DND-41 (cell line): ENCODE measurements at regions not wholly inside any gene's neighbourhood (a gene's known extent, or its start where the extent isn't known, plus 50 kb on each side); places are given as distances from the start of the nearest gene placed in this dataset.

Experiments used
- ATAC-seq: fragments of 200-7000 bp; cut with Tn5 transposase; 3 replicates; pipeline ENCODE4 v1.9.1; 2021; ENCODE audit warnings: low read depth; ENCODE audit not compliant: insufficient read depth
- DNase-seq: peaks from one replicate; pipeline ENCODE4 v3.0.0-alpha.2; 2020
- H2AFZ ChIP-seq: 2 replicates; pipeline ENCODE4 v1.6.0; 2012; ENCODE audit warnings: low read depth, low read length
- H3K27ac ChIP-seq: 2 replicates; pipeline ENCODE4 v1.5.1; 2012; ENCODE audit warnings: low read length, inconsistent platforms
- H3K27me3 ChIP-seq: fragments of 200-600 bp; sonication (generic); 2 replicates; pipeline ENCODE4 v1.6.0; 2012; ENCODE audit warnings: low read length, mild to moderate bottlenecking, inconsistent platforms; ENCODE audit not compliant: insufficient read depth, poor library complexity
- H3K36me3 ChIP-seq: 2 replicates; pipeline ENCODE4 v1.5.1; 2012; ENCODE audit warnings: low read length, inconsistent platforms; ENCODE audit not compliant: insufficient read depth
- H3K4me1 ChIP-seq: 2 replicates; pipeline ENCODE4 v1.5.1; 2012; ENCODE audit warnings: mild to moderate bottlenecking, low read length; ENCODE audit not compliant: insufficient read depth
- H3K4me2 ChIP-seq: 2 replicates; pipeline ENCODE4 v1.6.0; 2012; ENCODE audit warnings: mild to moderate bottlenecking, moderate library complexity, low read length, inconsistent platforms; ENCODE audit not compliant: insufficient read depth
- H3K4me3 ChIP-seq, 2 experiments: fragments of 200-600 bp in 1 of 2; shearing (Covaris generic) in 1 of 2; 2 replicates each; pipeline ENCODE4 v1.5.1; 2012 to 2016; ENCODE audit warnings: inconsistent platforms in 2 of 2, low read length in 2 of 2, mild to moderate bottlenecking in 2 of 2, low read depth in 1 of 2, moderate library complexity in 1 of 2
- H3K79me2 ChIP-seq: 2 replicates; pipeline ENCODE4 v1.6.0; 2012; ENCODE audit warnings: low read length, inconsistent platforms; ENCODE audit not compliant: insufficient read depth
- H3K9ac ChIP-seq: 2 replicates; pipeline ENCODE4 v1.6.0; 2012; ENCODE audit warnings: low read depth, mild to moderate bottlenecking, inconsistent platforms, low read length, moderate library complexity
- H3K9me3 ChIP-seq: 2 replicates; pipeline ENCODE4 v1.5.1; 2012; ENCODE audit warnings: low read length, moderate library complexity, mild to moderate bottlenecking, inconsistent platforms; ENCODE audit not compliant: insufficient read depth, severe bottlenecking
- H4K20me1 ChIP-seq: 2 replicates; pipeline ENCODE4 v1.6.0; 2012; ENCODE audit warnings: low read length; ENCODE audit not compliant: insufficient read depth
- CTCF ChIP-seq: IDR thresholded peaks from 2 replicates; pipeline ENCODE4 v1.5.1; 2012; ENCODE audit warnings: borderline replicate concordance, low read length, moderate library complexity, mild to moderate bottlenecking; ENCODE audit not compliant: poor library complexity, severe bottlenecking; ENCODE audit errors: extremely low read depth
- EZH2 ChIP-seq: IDR thresholded peaks from 3 replicates; pipeline ENCODE4 v1.6.1; 2012; ENCODE audit warnings: borderline replicate concordance, low read depth, mild to moderate bottlenecking, moderate library complexity, low read length, inconsistent platforms; ENCODE audit not compliant: severe bottlenecking

- Histone ChIP-seq H3K27me3 (peaks cover 4% of the 10 kb centered on the region), H3K4me3 (no peak overlapping the region), H3K36me3 (no peaks in the 10 kb centered on the region), H3K9ac (no peak overlapping the region), H3K27ac (no peak overlapping the region), H3K4me2 (no peak overlapping the region), H4K20me1 (no peaks in the 10 kb centered on the region), H3K79me2 (no peaks in the 10 kb centered on the region), H3K9me3 (no peaks in the 10 kb centered on the region), H2AFZ (no peak overlapping the region), H3K4me1 (no peaks in the 10 kb centered on the region)
- TF ChIP-seq EZH2 (no peak), CTCF (no peak)
- ATAC-seq, result no peak
- DNase-seq, result no peak
Measured at GRCh38 chr12:65607401-65607841, 216.9 kb upstream of the HMGA2 start.

- no peaks in the 10 kb centered on the region for H3K36me3 ChIP-seq
- no peak overlapping the region for H3K4me3 ChIP-seq
- ATAC-seq (no peak), DNase-seq (no peak)
- no peak overlapping the region for H2AFZ ChIP-seq
- H3K27ac ChIP-seq, result no peak overlapping the region
- H4K20me1 ChIP-seq, result no peaks in the 10 kb centered on the region
- H3K9ac ChIP-seq, result no peak overlapping the region
- peaks cover 8% of the 10 kb centered on the region for H3K27me3 ChIP-seq
- H3K9me3 ChIP-seq, result no peaks in the 10 kb centered on the region
- no peak for TF ChIP-seq EZH2
- no peak for TF ChIP-seq CTCF
- no peaks in the 10 kb centered on the region for H3K79me2 ChIP-seq
- H3K4me2 ChIP-seq, result no peak overlapping the region
- H3K4me1 ChIP-seq, result no peaks in the 10 kb centered on the region
Measured at GRCh38 chr12:65608319-65608916, 215.9 kb upstream of the HMGA2 start.

- no peak overlapping the region for H3K9ac ChIP-seq
- H3K27ac ChIP-seq, result no peak overlapping the region
- no peak overlapping the region for H3K4me2 ChIP-seq
- no peaks in the 10 kb centered on the region for H4K20me1 ChIP-seq
- no peaks in the 10 kb centered on the region for H3K79me2 ChIP-seq
- H3K4me3 ChIP-seq, result no peak overlapping the region
- no peaks in the 10 kb centered on the region for H3K36me3 ChIP-seq
- no peaks in the 10 kb centered on the region for H3K4me1 ChIP-seq
- H3K9me3 ChIP-seq, result no peaks in the 10 kb centered on the region
- no peak for DNase-seq
- no peak overlapping the region for H2AFZ ChIP-seq
- TF ChIP-seq CTCF, result no peak
- H3K27me3 ChIP-seq, result peaks cover 8% of the 10 kb centered on the region
- ATAC-seq, result no peak
Measured at GRCh38 chr12:65609359-65609771, 214.9 kb upstream of the HMGA2 start.

GRCh38 chr12:65611396-65611795, 212.9 kb upstream of the HMGA2 start:
- DNase-seq, result no peak
- H3K4me3 ChIP-seq, result no peak overlapping the region
- H3K4me2 ChIP-seq, result no peak overlapping the region
- no peak overlapping the region for H3K27ac ChIP-seq
- no peak for TF ChIP-seq EZH2
- TF ChIP-seq CTCF, result no peak
- no peak overlapping the region for H2AFZ ChIP-seq
- no peaks in the 10 kb centered on the region for H4K20me1 ChIP-seq
- H3K9me3 ChIP-seq, result no peaks in the 10 kb centered on the region
- no peaks in the 10 kb centered on the region for H3K4me1 ChIP-seq
- no peaks in the 10 kb centered on the region for H3K79me2 ChIP-seq
- no peak for ATAC-seq
- H3K36me3 ChIP-seq, result no peaks in the 10 kb centered on the region
- H3K9ac ChIP-seq, result no peak overlapping the region
- H3K27me3 ChIP-seq, result peaks cover 10% of the 10 kb centered on the region
